NCI-H128 (cell line): ENCODE measurements at regions not wholly inside any gene's neighbourhood (a gene's known extent, or its start where the extent isn't known, plus 50 kb on each side); places are given as distances from the start of the nearest gene placed in this dataset.
A peak's percentile ranks its signal among the peaks of the same experiment; 100 is the strongest.
"Not testable (repeated sequence)": the region's sequence is repeated elsewhere in the genome, so short reads cannot be mapped to it uniquely, and the experiment has no call there.

Experiments
- DNase-seq: peaks from one replicate; lab custom pipeline; 2025; ENCODE audit not compliant: unreplicated experiment; lab: John Stamatoyannopoulos, UW

- DNase-seq: no peak
Measured at GRCh38 chr7:69283421-69283820, 314.9 kb upstream of the AUTS2 start.

- DNase-seq: no peak
Measured at GRCh38 chr7:69285854-69286253, 312.4 kb upstream of the AUTS2 start.

GRCh38 chr7:69295977-69296376 is 302.3 kb upstream of the AUTS2 start:
- no peak for DNase-seq

GRCh38 chr7:69301253-69301652 is 297.0 kb upstream of the AUTS2 start:
- no peak for DNase-seq

GRCh38 chr7:69309601-69310000 is 288.7 kb upstream of the AUTS2 start:
- DNase-seq: no peak

GRCh38 chr7:69311489-69311888 is 286.8 kb upstream of the AUTS2 start:
- no peak for DNase-seq

GRCh38 chr7:69313852-69314251 is 284.4 kb upstream of the AUTS2 start:
- not testable (repeated sequence) for DNase-seq

- DNase-seq: no peak
Measured at GRCh38 chr7:69318794-69319193, 279.5 kb upstream of the AUTS2 start.

GRCh38 chr7:69328516-69328915 is 269.8 kb upstream of the AUTS2 start:
- no peak for DNase-seq

- no peak for DNase-seq
Measured at GRCh38 chr7:69334701-69335100, 263.6 kb upstream of the AUTS2 start.

GRCh38 chr7:69335331-69335730 is 262.9 kb upstream of the AUTS2 start:
- no peak for DNase-seq

GRCh38 chr7:69336976-69337375 is 261.3 kb upstream of the AUTS2 start:
- no peak for DNase-seq

GRCh38 chr7:69338144-69338543 is 260.1 kb upstream of the AUTS2 start:
- DNase-seq: no peak

GRCh38 chr7:69341288-69341687 is 257.0 kb upstream of the AUTS2 start:
- no peak for DNase-seq

- DNase-seq: no peak
Measured at GRCh38 chr7:69342154-69342884, 256.0 kb upstream of the AUTS2 start.

GRCh38 chr7:69349291-69349690 is 249.0 kb upstream of the AUTS2 start:
- peak; percentile 90 for DNase-seq

GRCh38 chr7:69358163-69358821 is 240.0 kb upstream of the AUTS2 start:
- DNase-seq: no peak

GRCh38 chr7:69359003-69359700 is 239.1 kb upstream of the AUTS2 start:
- no peak for DNase-seq

- DNase-seq: no peak
Measured at GRCh38 chr7:69360913-69361312, 237.4 kb upstream of the AUTS2 start.

GRCh38 chr7:69363136-69363535 is 235.1 kb upstream of the AUTS2 start:
- no peak for DNase-seq

GRCh38 chr7:69364813-69365643 is 233.2 kb upstream of the AUTS2 start:
- DNase-seq: no peak
